ENCODE measurements at regions not wholly inside any gene's neighbourhood (a gene's known extent, or its start where the extent isn't known, plus 50 kb on each side); places are given as distances from the start of the nearest gene placed in this dataset.

DNA sequence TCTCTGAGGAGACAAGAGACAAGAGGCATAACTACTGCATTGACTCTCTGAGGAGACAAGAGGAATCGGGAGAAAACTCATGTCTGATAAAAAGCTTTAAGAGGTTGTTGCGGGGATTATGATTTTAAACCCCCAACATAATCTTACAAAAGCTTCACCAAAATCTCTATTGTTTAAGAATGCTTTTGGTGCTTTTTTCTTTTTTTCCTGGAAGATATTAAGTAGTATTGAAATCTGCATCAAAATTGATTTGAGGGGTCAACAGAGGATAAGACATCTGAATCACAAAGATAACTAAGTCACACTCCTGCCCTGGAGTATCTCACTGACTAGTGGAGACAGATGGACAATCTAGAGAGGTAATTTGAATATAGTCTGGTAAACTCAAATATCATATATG, 115.6 kb upstream of the MROH9 start:
- TF ChIP-seq, protein P1, sequence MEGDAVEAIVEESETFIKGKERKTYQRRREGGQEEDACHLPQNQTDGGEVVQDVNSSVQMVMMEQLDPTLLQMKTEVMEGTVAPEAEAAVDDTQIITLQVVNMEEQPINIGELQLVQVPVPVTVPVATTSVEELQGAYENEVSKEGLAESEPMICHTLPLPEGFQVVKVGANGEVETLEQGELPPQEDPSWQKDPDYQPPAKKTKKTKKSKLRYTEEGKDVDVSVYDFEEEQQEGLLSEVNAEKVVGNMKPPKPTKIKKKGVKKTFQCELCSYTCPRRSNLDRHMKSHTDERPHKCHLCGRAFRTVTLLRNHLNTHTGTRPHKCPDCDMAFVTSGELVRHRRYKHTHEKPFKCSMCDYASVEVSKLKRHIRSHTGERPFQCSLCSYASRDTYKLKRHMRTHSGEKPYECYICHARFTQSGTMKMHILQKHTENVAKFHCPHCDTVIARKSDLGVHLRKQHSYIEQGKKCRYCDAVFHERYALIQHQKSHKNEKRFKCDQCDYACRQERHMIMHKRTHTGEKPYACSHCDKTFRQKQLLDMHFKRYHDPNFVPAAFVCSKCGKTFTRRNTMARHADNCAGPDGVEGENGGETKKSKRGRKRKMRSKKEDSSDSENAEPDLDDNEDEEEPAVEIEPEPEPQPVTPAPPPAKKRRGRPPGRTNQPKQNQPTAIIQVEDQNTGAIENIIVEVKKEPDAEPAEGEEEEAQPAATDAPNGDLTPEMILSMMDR (IDR thresholded peaks at IDR 0.05; ENCODE audit: insufficient read depth, low read length, severe bottlenecking): no peak
- DNase-seq (ENCODE audit: low read depth): no peak
- no peak for FAIRE-seq
- no peaks in the 10 kb centered on the region for H3K27me3 ChIP-seq (ENCODE audit: control insufficient read depth, insufficient read depth, low read length)
- H3K36me3 ChIP-seq (ENCODE audit: control insufficient read depth, insufficient read depth, low read length): no peaks in the 10 kb centered on the region
- no peak overlapping the region for H3K4me3 ChIP-seq (ENCODE audit: low read depth, low read length)

GRCh38 chr1:170823120-170823519, 112.2 kb upstream of the MROH9 start:
- no peaks in the 10 kb centered on the region for H3K36me3 ChIP-seq (ENCODE audit: control insufficient read depth, insufficient read depth, low read length)
- TF ChIP-seq, protein P1 (IDR thresholded peaks at IDR 0.05; ENCODE audit: insufficient read depth, low read length, severe bottlenecking): no peak
- no peak overlapping the region for H3K4me3 ChIP-seq (ENCODE audit: low read depth, low read length)
- no peaks in the 10 kb centered on the region for H3K27me3 ChIP-seq (ENCODE audit: control insufficient read depth, insufficient read depth, low read length)
- no peak for DNase-seq (ENCODE audit: low read depth)
- FAIRE-seq: no peak

- TF ChIP-seq, protein P1 (IDR thresholded peaks at IDR 0.05; ENCODE audit: insufficient read depth, low read length, severe bottlenecking): no peak
- DNase-seq (ENCODE audit: low read depth): no peak
- Histone ChIP-seq H3K4me3 (ENCODE audit: low read depth, low read length) (no peak overlapping the region), H3K27me3 (ENCODE audit: control insufficient read depth, insufficient read depth, low read length) (no peaks in the 10 kb centered on the region), H3K36me3 (ENCODE audit: control insufficient read depth, insufficient read depth, low read length) (no peaks in the 10 kb centered on the region)
- no peak for FAIRE-seq
Observed at GRCh38 chr1:170831276-170831675, 104.1 kb upstream of the MROH9 start.

GRCh38 chr1:170836141-170836540, 99.2 kb upstream of the MROH9 start:
- TF ChIP-seq, protein P1 (IDR thresholded peaks at IDR 0.05; ENCODE audit: insufficient read depth, low read length, severe bottlenecking): no peak
- FAIRE-seq: no peak
- no peaks in the 10 kb centered on the region for H3K36me3 ChIP-seq (ENCODE audit: control insufficient read depth, insufficient read depth, low read length)
- no peak overlapping the region for H3K4me3 ChIP-seq (ENCODE audit: low read depth, low read length)
- peak; percentile 30 for DNase-seq (ENCODE audit: low read depth)
- H3K27me3 ChIP-seq (ENCODE audit: control insufficient read depth, insufficient read depth, low read length): no peaks in the 10 kb centered on the region

- Histone ChIP-seq H3K27me3 (ENCODE audit: control insufficient read depth, insufficient read depth, low read length) (no peaks in the 10 kb centered on the region), H3K36me3 (ENCODE audit: control insufficient read depth, insufficient read depth, low read length) (no peaks in the 10 kb centered on the region)
- FAIRE-seq: no peak
Observed at GRCh38 chr1:170840371-170840770, 95.0 kb upstream of the MROH9 start.

DNA sequence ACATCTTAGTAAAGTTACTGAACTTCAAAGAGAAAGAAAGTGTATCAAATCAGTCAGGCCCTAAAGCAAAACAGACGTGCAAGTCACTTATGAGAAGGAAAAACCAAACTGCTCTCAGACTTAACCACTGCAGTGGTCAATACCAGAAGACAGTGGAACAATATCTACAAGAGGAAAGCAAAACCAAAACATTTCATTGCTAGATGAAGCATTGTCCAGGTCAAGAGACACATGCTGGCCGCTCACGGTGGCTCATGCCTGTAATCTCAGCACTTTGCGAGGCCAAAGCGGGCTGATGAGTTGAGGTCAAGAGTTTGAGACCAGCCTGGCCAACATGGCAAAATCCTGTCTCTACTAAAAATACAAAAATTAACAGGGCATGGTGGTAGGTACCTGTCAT, 82.0 kb upstream of the MROH9 start:
- FAIRE-seq: no peak
- TF ChIP-seq, protein P1 (IDR thresholded peaks at IDR 0.05; ENCODE audit: insufficient read depth, low read length, severe bottlenecking): no peak

More at GRCh38 chr1:170840371-170840770, 95.0 kb upstream of the MROH9 start:
- no peak for DNase-seq (ENCODE audit: low read depth)
- TF ChIP-seq, protein P1 (IDR thresholded peaks at IDR 0.05; ENCODE audit: insufficient read depth, low read length, severe bottlenecking): no peak
- H3K4me3 ChIP-seq (ENCODE audit: low read depth, low read length): no peak overlapping the region

More for the DNA sequence above, 82.0 kb upstream of the MROH9 start:
- DNase-seq (ENCODE audit: low read depth): no peak
- Histone ChIP-seq H3K36me3 (ENCODE audit: control insufficient read depth, insufficient read depth, low read length) (no peaks in the 10 kb centered on the region), H3K27me3 (ENCODE audit: control insufficient read depth, insufficient read depth, low read length) (no peaks in the 10 kb centered on the region), H3K4me3 (ENCODE audit: low read depth, low read length) (no peak overlapping the region)

Data from bronchial epithelial cell (primary cell).